Dermis microvascular lymphatic vessel endothelial cell (primary cell): ENCODE measurements at regions not wholly inside any gene's neighbourhood (a gene's known extent, or its start where the extent isn't known, plus 50 kb on each side); places are given as distances from the start of the nearest gene placed in this dataset.
"Not testable (repeated sequence)": the region's sequence is repeated elsewhere in the genome, so short reads cannot be mapped to it uniquely, and the experiment has no call there.

ENCODE experiments used
- DNase-seq, 2 donors: peaks; one replicate each; pipeline versions ENCODE4 v3.0.0 to v3.0.0-alpha.2; 2010; ENCODE audit warnings: low read depth in 2 of 2

- DNase-seq: no peak
These were observed 1666.1 kb downstream of the SLITRK1 start for GRCh38 chr13:82216165-82216564.

GRCh38 chr13:82214341-82214740 is 1667.9 kb downstream of the SLITRK1 start:
- no peak for DNase-seq

DNA sequence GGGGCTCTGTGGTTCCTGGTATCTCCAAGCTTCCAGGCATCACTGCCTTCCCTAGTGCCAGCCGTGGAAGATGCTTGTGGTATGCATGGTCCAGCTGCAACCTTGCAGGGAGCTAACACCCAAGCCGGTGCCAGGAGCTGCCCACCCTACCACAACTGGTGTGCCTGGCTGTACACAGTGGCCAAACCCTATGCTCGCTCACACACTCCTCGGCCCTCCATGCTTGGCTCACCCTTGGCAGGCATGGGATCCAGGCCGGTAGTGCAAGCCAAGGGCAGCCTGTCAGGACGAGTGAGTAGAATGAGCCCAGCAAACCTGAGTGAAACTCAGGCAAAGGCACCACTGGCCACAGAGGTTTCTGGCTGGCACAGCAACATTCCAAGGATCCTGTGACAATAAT is 1676.0 kb downstream of the SLITRK1 start:
- no peak for DNase-seq

GRCh38 chr13:82202398-82202797 is 1679.9 kb downstream of the SLITRK1 start:
- DNase-seq: no peak

GRCh38 chr13:82196087-82196486 is 1686.2 kb downstream of the SLITRK1 start:
- no peak for DNase-seq

DNA sequence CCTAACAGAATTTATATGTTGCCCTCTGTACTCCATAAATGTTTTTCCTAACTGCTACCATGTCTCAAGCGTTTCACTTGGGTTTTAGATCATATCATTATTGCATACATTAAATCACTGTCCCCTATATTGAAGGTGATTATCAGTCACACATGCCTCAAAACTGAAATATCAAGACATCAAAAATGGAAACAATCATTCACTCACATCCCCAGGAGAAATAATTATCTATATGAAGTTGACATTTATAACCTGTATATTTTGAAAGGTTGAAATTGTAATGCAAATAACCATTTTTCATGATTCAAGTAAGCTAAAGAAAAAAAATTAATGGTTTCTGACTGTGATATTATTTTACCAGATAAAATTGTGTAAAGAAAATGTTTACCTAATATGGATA is 1695.0 kb downstream of the SLITRK1 start:
- no peak for DNase-seq

- no peak for DNase-seq
These were observed 1705.5 kb downstream of the SLITRK1 start for GRCh38 chr13:82176751-82177150.

- no peak for DNase-seq
These were observed 1716.7 kb downstream of the SLITRK1 start for GRCh38 chr13:82165396-82166174.

- not testable (repeated sequence) for DNase-seq
These were observed 1717.4 kb downstream of the SLITRK1 start for GRCh38 chr13:82164780-82165395.

DNA sequence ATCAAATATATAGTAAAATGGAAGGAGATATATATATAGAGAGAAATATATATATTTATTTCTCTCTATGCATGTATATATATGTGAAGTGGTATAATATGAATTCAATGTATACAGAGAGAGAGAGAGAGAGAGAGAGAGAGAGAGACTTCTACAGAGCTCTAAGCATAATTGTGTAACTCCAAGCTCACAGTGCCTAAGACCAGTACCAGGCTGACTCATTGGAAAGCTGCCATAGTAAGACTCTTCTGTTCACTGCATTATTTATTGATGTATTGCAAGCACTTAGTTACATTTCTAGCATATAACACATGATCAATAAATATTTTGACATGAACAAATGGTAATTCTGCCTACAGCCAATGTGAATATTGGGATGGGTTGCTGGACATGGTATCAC is 1734.7 kb downstream of the SLITRK1 start:
- no peak for DNase-seq

DNA sequence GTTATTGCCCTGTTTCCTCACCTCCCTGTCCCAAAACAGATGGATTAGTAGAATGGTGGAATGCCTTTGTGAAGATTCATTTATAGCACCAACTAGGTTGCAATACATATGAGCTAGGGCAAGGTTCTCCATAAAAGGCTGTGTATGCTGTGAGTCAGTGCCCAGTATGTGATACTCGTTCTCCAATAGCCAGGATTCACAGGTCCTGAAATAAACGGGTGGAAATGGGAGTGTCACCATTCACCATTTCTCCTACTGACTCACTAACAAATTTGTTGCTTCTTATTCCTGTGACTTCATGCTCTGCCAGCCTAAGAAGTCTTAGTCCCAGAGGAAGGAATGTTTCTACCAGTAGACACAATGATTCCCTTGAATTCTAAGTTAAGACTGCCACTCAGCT is 1745.4 kb downstream of the SLITRK1 start:
- DNase-seq: no peak

DNA sequence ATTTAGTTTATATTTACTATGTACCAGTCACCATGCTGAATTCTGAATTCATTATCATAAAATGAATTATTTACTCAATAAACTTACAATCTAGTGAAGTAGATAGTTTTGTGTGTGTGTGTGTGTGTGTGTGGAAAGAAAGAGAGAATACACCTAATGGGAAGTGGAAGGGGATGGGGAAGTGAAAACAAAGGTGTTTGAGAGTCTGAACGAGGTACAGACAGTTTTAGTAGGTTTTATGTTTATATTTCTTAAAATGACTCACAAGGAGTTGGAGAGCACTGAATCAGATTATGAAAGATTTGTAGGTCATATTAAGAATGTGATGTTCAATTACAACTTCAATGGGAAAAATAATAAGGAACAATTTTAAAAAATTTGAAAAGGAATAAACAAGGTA is 1753.0 kb downstream of the SLITRK1 start:
- no peak for DNase-seq

DNA sequence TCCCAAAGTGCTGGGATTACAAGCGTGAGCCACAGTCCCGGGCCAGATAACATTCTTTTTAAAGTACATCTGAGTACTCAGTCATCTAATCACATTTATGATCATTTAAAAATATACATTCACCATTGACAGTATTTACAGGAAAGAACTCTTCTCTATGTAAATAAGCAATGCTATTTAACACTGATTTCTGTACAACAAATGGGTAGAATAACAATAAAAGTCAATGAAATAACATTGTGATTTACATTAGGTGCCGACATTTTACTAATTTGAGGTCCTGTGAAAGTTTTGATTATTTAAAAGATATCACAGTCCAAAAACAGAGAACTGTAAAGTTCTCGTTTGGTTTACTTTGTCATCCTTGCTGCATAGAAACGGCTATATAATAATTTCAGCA is 1763.7 kb downstream of the SLITRK1 start:
- no peak for DNase-seq

GRCh38 chr13:82116422-82116989 is 1765.8 kb downstream of the SLITRK1 start:
- no peak for DNase-seq

GRCh38 chr13:82115391-82115790 is 1766.9 kb downstream of the SLITRK1 start:
- no peak for DNase-seq

GRCh38 chr13:82096256-82096655 is 1755.3 kb upstream of the SPRY2 start:
- DNase-seq: no peak

DNA sequence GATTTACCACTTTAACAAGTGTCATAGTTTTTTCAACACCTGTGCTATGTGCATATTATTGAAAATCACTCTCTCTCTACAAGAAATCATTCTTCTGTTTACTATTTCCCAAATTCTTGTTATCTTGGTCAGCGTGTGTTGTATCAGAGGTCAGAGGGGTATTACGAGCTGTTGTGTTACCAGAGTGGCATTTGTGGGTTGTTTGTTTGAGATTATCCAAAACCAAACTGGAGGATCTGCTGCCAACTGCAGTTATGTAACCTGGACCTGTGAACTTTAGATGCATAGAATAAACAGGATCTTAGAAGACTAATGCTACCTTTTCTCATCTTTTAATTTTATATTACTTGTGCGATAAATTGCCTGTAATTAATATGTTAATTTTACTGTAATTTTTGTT is 1751.4 kb upstream of the SPRY2 start:
- DNase-seq: no peak

DNA sequence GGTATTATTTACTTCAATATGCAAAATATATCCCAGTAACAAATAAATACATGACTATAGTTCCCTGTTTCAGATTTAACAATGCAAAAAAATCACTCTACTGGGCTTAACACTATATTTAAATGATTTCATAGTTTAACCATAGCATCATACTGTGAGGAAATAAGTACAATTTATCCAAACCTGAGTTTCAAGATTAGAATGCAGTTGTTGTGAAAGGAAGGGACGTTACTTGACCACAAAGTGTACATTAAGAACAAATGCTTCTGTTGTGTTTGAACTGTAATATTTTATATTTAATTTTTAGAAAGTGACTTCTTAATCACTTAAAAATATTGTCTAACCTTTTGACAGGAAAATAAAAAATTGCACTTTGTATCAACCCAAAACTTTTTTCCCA is 1747.9 kb upstream of the SPRY2 start:
- DNase-seq: no peak

DNA sequence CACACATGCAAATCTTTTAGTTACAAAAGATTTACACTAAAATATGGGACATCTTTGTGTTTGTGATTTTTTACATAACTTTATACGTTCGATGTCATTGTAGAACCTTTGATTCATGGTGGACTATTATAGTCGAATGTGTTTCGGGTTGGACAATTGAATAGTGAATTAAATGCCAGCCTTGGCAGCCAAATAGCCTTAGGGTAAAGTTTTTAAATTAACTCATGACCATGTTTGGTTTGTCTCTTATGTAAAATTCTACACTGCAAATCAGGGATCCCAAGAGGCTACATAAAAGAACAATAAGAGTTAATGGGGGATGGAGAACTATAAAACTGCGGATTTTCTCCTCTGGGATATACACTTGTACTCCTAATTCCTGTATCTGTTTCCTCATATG is 1735.6 kb upstream of the SPRY2 start:
- no peak for DNase-seq

GRCh38 chr13:82070416-82070815 is 1729.5 kb upstream of the SPRY2 start:
- DNase-seq: no peak

DNA sequence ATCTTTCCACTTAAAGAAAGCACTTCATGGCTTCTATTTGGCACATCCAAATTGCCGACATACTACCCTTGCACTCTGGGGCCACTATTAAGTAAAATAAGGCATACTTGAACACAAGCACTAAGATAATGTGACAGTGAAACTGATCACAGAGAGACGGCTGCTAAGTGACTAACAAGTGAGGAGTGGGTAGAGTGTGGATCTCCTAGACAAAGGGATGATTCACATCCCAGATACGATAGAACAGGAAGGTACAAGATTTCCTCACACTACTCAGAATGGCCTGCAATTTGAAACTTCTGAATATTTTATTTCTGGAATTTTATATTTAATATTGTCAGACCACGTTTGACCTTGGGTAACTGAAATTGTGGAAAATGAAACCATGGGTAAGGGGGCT is 1721.8 kb upstream of the SPRY2 start:
- DNase-seq: no peak

GRCh38 chr13:82058364-82058763 is 1717.4 kb upstream of the SPRY2 start:
- DNase-seq: no peak

- DNase-seq: not testable (repeated sequence)
These were observed 1704.4 kb upstream of the SPRY2 start for GRCh38 chr13:82045316-82045715.
